NCI-H146 treated with DMSO at 0.1 percent for 48 hours (cell line): ENCODE measurements at regions not wholly inside any gene's neighbourhood (a gene's known extent, or its start where the extent isn't known, plus 50 kb on each side); places are given as distances from the start of the nearest gene placed in this dataset.
"Not testable (repeated sequence)": the region's sequence is repeated elsewhere in the genome, so short reads cannot be mapped to it uniquely, and the experiment has no call there.

Source experiments
- DNase-seq: peaks from one replicate; lab custom pipeline; 2025; ENCODE audit not compliant: unreplicated experiment; lab: John Stamatoyannopoulos, UW

DNA sequence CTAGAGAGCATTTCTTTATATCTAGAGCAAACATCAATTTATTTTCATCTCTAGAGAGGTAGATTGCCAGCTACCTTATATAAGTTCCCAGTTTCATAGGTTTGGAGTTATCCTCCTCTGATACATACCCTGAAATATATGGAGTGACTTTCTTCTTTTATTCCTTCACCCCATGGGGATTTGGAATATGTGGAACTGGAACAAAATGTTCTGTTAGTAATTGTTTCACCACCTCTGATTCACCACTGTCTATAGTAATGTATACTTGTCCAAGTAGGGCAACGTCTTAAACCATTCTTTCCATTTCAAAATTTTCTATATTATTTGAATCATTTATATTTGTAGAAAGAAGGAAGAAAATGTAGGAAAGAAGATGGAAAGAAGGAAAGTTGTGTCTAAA lies 511.2 kb upstream of the KCND2 start:
- DNase-seq, result no peak

DNA sequence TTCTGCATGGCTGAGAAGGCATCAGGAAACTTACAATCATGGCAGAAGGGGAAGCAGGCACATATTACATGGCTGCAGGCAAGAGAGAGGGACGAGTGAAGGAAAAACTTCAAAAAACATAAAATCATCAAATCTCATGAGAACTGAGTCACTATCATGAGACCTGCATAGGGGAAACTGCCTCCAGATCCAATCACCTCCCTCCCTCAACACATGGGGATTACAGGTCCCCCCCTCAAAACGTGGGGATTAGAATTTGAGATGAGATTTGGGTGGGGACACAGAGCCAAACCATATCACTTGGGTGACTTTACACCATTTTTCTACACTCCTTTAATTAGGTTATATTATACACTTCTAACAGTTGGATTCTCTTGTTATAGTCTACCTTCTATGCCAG lies 490.7 kb upstream of the KCND2 start:
- DNase-seq, result no peak

DNA sequence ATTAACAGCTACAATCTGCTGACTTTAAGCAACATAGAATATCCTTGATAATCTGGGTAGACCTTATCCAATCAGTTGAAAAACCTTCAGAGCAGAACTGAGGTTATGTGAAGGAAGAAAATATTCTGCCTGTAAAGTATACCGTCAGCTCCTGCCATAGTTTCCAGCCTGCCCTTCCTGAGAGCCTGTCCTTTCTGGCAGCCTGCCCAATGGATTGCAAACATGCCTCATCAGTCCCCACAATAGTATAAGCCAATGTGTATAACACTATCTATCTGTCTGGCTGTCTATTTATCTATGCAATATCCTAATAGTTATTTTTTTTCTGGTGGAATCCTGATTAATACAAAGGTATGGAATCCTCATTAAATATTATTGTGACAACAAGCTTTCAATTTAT lies 489.2 kb upstream of the KCND2 start:
- no peak for DNase-seq

DNA sequence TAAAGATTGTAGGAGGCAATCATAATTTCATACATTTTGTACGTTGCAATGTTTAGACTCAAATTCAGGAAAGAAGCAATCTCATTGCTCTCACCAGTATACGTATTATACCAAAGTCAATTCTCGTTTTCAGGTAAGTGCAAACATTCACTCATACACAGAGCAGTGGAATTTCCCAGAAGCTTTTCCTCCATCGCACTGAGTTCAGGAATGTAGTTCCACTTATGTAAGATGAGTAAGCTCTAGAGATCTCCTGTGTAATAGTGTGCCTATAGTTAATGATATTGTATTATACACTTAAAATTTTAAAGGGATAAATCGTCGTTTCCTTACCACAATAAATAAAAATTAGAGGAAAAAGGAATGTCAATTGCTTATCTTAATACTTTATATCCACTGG lies 470.8 kb upstream of the KCND2 start:
- DNase-seq, result no peak

DNA sequence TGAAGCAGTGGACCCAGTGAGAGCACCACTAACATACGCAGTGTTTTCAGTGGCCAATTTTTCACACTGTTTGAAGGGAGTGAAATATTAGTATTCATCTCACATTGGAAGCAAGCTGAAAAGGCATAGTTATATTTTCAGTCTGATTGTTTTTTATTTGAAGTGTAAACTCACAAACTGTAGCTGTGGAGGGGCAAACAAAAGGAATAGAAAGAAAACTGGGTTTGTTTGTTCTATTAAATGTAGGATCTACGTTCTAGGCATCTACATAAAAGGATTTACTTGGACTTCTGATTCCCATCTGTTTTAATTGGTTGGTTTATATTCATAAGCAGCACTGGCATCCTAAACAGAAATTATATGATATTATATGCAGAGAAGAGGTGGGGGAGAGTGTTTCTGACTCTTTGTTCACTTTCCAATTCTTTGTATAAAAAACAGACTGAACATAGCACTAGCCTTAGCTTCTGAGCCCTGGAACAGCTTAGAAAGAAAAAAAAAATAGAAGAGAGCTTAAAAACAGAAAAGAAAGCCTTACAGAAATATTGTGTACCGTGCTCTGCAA lies 447.8 kb upstream of the KCND2 start:
- DNase-seq, result no peak

DNA sequence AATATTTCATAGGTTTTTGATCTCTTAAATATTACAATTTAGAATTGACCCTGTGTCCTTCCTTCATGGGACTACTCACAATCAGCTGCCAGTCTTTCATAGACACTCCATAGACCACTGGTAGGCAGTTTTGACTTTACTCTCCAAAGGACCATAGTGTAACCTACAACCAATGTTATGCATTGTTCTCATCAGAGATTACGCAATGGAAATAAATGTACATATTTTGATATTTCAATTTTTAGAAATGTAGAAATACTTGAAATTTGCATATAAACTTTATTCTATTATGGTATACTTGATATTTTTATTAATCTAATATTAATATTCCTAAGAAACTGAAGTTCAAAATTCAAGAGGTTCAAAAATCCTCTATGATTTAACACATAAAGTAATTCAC lies 446.4 kb upstream of the KCND2 start:
- DNase-seq, result no peak

DNA sequence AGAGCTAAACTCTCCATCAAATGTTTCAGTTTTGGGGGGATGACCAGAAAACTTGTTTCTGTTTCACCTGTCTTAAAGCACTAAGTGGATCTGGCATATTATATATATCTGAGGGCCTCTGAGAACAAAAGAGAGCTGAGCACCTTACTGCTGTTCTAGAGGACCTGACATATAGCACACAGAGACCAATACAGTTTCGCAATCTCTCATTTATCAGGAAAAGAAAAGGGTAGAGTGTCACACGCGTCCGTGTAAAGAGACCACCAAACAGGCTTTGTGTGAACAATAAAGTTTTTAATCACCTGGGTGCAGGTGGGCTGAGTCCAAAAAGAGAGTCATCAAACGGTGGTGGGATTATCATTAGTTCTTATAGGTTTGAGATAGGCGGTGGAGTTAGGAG lies 434.5 kb upstream of the KCND2 start:
- DNase-seq, result no peak

GRCh38 chr7:119842337-119842736 lies 430.6 kb upstream of the KCND2 start:
- DNase-seq, result no peak

DNA sequence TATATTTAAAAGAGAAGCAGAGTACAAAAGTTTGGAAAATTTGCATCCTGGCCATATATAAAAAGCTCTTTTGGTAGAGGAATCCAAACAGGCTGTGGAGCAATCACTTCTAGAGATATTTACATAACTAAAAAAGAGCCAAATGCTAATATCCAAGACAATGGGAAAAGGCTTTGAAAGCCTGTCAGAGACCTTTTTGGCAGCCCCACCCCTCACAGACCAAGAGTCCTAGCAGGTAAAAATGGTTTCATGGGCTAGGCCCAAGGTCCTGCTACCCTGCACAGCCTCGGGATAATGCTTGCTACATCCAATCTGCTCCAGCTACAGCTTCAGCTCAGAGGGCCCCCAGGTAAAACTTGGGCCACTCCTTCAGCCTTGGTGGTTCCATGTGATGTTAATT lies 430.2 kb upstream of the KCND2 start:
- DNase-seq, result no peak

DNA sequence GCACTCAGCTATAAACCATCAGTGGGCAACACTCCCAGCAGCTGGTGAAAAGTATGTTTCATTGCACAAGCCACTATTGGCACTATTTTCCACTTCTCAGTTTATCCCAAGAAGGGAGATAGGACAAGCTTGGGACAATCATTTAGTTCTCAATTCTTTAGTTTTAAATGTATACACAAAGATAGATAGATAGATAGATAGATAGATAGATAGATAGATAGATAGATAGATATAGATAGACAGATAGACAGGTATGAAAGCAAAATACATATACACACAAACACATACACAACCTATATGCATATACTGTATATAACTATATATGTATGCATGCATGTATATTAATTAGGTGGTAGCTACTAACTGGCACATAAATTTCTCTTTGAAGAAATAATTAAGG lies 411.6 kb upstream of the KCND2 start:
- DNase-seq, result no peak

DNA sequence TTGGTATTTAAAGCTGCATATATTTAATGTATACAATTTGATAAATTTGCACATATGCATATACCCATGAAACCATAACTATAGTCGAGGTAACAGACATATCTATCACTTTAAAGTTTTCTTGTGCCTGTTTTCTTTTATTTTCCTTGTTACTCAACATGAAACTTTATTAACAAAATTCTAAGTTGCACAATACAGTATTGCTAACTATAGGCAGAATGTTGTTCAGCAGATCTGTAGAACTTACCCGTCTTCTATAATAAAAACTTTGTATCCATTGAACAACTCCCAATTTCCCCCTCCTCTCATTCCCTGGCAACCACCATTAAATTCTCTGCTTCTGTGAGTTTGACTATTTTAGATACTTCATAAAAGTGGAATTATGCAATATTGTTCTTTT lies 404.6 kb upstream of the KCND2 start:
- DNase-seq, result no peak

GRCh38 chr7:119879835-119880234 lies 393.1 kb upstream of the KCND2 start:
- DNase-seq, result no peak

GRCh38 chr7:119886007-119886406 lies 387.0 kb upstream of the KCND2 start:
- no peak for DNase-seq

DNA sequence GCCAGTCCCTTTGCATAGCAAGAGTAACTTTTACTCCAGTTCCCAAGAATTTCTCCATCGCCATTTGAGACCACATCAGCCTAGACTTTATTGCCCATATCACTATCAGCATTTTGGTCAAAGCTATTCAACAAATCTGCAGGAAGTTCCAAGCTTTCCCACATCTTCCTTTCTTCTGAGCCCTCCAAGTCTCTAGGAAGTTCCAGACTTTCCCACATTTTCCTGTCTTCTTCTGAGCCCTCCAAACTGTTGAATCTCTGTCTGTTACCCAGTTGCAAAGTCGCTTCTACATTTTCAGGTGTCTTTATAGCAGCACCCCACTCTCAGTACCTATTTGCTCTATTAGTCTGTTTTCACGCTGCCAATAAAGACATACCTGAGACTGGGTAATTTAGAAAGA lies 386.4 kb upstream of the KCND2 start:
- DNase-seq, result not testable (repeated sequence)

GRCh38 chr7:119888251-119888650 lies 384.7 kb upstream of the KCND2 start:
- DNase-seq, result no peak

- DNase-seq, result no peak
Measured at GRCh38 chr7:119890631-119891030, 382.3 kb upstream of the KCND2 start.

- DNase-seq, result no peak
Measured at GRCh38 chr7:119895320-119895719, 377.7 kb upstream of the KCND2 start.

DNA sequence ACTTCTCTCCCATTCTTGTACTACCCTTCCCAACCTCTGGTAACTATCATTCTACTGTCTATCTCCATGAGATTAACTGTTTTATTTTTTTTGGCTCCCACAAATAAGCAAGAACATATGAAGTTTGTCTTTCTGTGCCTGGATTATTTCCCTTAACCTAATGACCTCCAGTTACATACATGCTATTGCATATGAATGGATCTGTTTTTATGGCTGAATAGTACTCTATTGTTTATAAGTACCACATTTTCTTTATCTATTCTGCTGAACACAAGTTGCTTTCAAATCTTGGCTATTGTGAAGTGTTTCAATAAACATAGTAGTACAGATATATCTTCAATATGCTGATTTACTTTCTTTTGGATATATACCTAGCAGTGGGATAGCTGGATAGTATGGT lies 376.6 kb upstream of the KCND2 start:
- DNase-seq, result no peak

DNA sequence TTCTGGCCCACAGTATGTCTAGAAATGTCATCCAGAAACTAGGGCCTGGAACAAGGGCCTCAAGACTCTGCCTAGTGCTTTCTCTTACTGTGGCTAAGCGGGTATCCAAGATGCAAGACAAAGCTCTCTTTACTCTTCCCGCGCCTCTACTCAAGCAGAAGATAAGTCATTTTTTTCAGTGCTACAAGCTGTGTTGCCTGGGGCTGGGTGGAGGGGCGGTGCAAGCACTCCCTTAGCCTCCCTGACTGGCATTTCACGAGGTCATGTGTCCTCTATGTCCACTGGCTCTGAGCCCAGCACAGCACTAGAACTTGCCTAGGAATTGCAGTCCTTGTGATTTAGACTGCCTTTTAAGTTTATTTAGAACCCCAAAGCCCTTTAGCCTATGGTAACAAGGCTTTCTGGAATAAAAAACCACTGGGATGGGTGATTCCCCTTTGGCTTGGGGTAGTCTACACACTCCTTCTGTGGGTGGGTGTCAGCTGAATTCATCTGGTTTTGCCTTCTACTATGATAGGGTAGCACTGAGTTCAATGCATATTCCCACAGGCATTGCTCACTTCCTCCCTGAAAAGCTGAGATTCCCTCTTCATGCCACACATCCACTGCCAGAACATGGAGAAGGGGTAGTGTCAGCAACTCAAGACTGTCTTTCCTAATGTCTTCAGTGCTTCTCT lies 371.8 kb upstream of the KCND2 start:
- no peak for DNase-seq

DNA sequence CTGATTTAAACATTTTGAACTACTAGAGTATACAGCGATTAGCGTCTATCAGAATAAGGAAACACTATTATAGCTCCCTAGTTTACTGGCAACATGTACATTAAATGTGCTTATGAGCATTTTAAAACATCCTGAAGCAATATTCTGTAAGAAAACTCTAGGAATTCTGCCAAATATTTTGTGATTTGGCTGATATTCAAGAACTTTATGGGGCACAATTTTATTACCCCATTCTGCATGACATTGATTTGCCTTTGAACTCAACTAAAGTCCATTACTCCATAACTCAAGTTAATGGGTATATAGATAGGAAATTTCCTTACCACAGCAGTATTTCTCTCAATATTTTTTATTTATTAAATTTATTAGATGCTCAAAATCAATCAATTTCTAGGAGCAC lies 369.9 kb upstream of the KCND2 start:
- DNase-seq, result no peak

- no peak for DNase-seq
Measured at GRCh38 chr7:119905495-119905894, 367.5 kb upstream of the KCND2 start.

GRCh38 chr7:119908948-119909347 lies 364.0 kb upstream of the KCND2 start:
- DNase-seq, result no peak

GRCh38 chr7:119914119-119914518 lies 358.9 kb upstream of the KCND2 start:
- DNase-seq, result not testable (repeated sequence)
